ENCODE measurements at regions not wholly inside any gene's neighbourhood (a gene's known extent, or its start where the extent isn't known, plus 50 kb on each side); places are given as distances from the start of the nearest gene placed in this dataset.
"Not testable (repeated sequence)": the region's sequence is repeated elsewhere in the genome, so short reads cannot be mapped to it uniquely, and the experiment has no call there.

GRCh38 chr18:34320267-34320666 is 95.6 kb upstream of the NOL4 start:
- Histone ChIP-seq H3K36me3 (ENCODE audit: control insufficient read depth, insufficient read depth, low read length, severe bottlenecking) (no peaks in the 10 kb centered on the region), H3K4me3 (ENCODE audit: low read length) (no peak overlapping the region), H3K27me3 (replicated peaks; ENCODE audit: control insufficient read depth, insufficient read depth, low read length) (no peaks in the 10 kb centered on the region), H3K9ac (ENCODE audit: low read length) (no peak overlapping the region), H3K4me1 (ENCODE audit: control insufficient read depth, insufficient read depth, low read length) (no peaks in the 10 kb centered on the region), H3K9me3 (ENCODE audit: control insufficient read depth, low read length) (no peaks in the 10 kb centered on the region)
- DNase-seq (ENCODE audit: low read depth), result no peak

GRCh38 chr18:34321066-34321465 is 96.4 kb upstream of the NOL4 start:
- no peaks in the 10 kb centered on the region for H3K4me1 ChIP-seq (ENCODE audit: control insufficient read depth, insufficient read depth, low read length)
- H3K9ac ChIP-seq (ENCODE audit: low read length), result no peak overlapping the region
- H3K4me3 ChIP-seq (ENCODE audit: low read length), result no peak overlapping the region
- no peak for DNase-seq (ENCODE audit: low read depth)
- no peaks in the 10 kb centered on the region for H3K27me3 ChIP-seq (replicated peaks; ENCODE audit: control insufficient read depth, insufficient read depth, low read length)
- H3K9me3 ChIP-seq (ENCODE audit: control insufficient read depth, low read length), result no peaks in the 10 kb centered on the region
- no peaks in the 10 kb centered on the region for H3K36me3 ChIP-seq (ENCODE audit: control insufficient read depth, insufficient read depth, low read length, severe bottlenecking)

GRCh38 chr18:34322365-34323289 is 97.9 kb upstream of the NOL4 start:
- peak; percentile 87 for DNase-seq (ENCODE audit: low read depth)
- Histone ChIP-seq H3K4me1 (ENCODE audit: control insufficient read depth, insufficient read depth, low read length) (no peaks in the 10 kb centered on the region), H3K27me3 (replicated peaks; ENCODE audit: control insufficient read depth, insufficient read depth, low read length) (no peaks in the 10 kb centered on the region), H3K9me3 (ENCODE audit: control insufficient read depth, low read length) (peaks cover 2% of the 10 kb centered on the region), H3K36me3 (ENCODE audit: control insufficient read depth, insufficient read depth, low read length, severe bottlenecking) (no peaks in the 10 kb centered on the region), H3K4me3 (ENCODE audit: low read length) (no peak overlapping the region), H3K9ac (ENCODE audit: low read length) (no peak overlapping the region)

- no peaks in the 10 kb centered on the region for H3K36me3 ChIP-seq (ENCODE audit: control insufficient read depth, insufficient read depth, low read length, severe bottlenecking)
- H3K4me3 ChIP-seq (ENCODE audit: low read length), result no peak overlapping the region
- H3K4me1 ChIP-seq (ENCODE audit: control insufficient read depth, insufficient read depth, low read length), result no peaks in the 10 kb centered on the region
- peaks cover 2% of the 10 kb centered on the region for H3K9me3 ChIP-seq (ENCODE audit: control insufficient read depth, low read length)
- DNase-seq (ENCODE audit: low read depth), result no peak
- H3K9ac ChIP-seq (ENCODE audit: low read length), result no peak overlapping the region
- no peaks in the 10 kb centered on the region for H3K27me3 ChIP-seq (replicated peaks; ENCODE audit: control insufficient read depth, insufficient read depth, low read length)
Measured at GRCh38 chr18:34329840-34330239, 105.1 kb upstream of the NOL4 start.

- DNase-seq (ENCODE audit: low read depth), result no peak
Measured at GRCh38 chr18:34330308-34330707, 105.6 kb upstream of the NOL4 start.

GRCh38 chr18:34330907-34331306 is 106.2 kb upstream of the NOL4 start:
- H3K4me3 ChIP-seq (ENCODE audit: low read length); DNase-seq (ENCODE audit: low read depth); H3K9ac ChIP-seq (ENCODE audit: low read length); H3K27me3 ChIP-seq (replicated peaks; ENCODE audit: control insufficient read depth, insufficient read depth, low read length); H3K36me3 ChIP-seq (ENCODE audit: control insufficient read depth, insufficient read depth, low read length, severe bottlenecking); H3K9me3 ChIP-seq (ENCODE audit: control insufficient read depth, low read length); H3K4me1 ChIP-seq (ENCODE audit: control insufficient read depth, insufficient read depth, low read length): not testable (repeated sequence)

More at GRCh38 chr18:34330308-34330707, 105.6 kb upstream of the NOL4 start:
- Histone ChIP-seq H3K9ac (ENCODE audit: low read length) (no peak overlapping the region), H3K27me3 (replicated peaks; ENCODE audit: control insufficient read depth, insufficient read depth, low read length) (no peaks in the 10 kb centered on the region), H3K4me1 (ENCODE audit: control insufficient read depth, insufficient read depth, low read length) (no peaks in the 10 kb centered on the region), H3K4me3 (ENCODE audit: low read length) (no peak overlapping the region), H3K36me3 (ENCODE audit: control insufficient read depth, insufficient read depth, low read length, severe bottlenecking) (no peaks in the 10 kb centered on the region), H3K9me3 (ENCODE audit: control insufficient read depth, low read length) (peaks cover 2% of the 10 kb centered on the region)

- H3K4me1 ChIP-seq (ENCODE audit: control insufficient read depth, insufficient read depth, low read length); DNase-seq (ENCODE audit: low read depth); H3K9ac ChIP-seq (ENCODE audit: low read length); H3K27me3 ChIP-seq (replicated peaks; ENCODE audit: control insufficient read depth, insufficient read depth, low read length); H3K4me3 ChIP-seq (ENCODE audit: low read length); H3K9me3 ChIP-seq (ENCODE audit: control insufficient read depth, low read length); H3K36me3 ChIP-seq (ENCODE audit: control insufficient read depth, insufficient read depth, low read length, severe bottlenecking): not testable (repeated sequence)
Measured at GRCh38 chr18:34331343-34331742, 106.6 kb upstream of the NOL4 start.

- no peaks in the 10 kb centered on the region for H3K36me3 ChIP-seq (ENCODE audit: control insufficient read depth, insufficient read depth, low read length, severe bottlenecking)
- peaks cover 6% of the 10 kb centered on the region for H3K4me1 ChIP-seq (ENCODE audit: control insufficient read depth, insufficient read depth, low read length)
- no peak for DNase-seq (ENCODE audit: low read depth)
- H3K9ac ChIP-seq (ENCODE audit: low read length), result no peak overlapping the region
- no peaks in the 10 kb centered on the region for H3K27me3 ChIP-seq (replicated peaks; ENCODE audit: control insufficient read depth, insufficient read depth, low read length)
- H3K4me3 ChIP-seq (ENCODE audit: low read length), result no peak overlapping the region
- H3K9me3 ChIP-seq (ENCODE audit: control insufficient read depth, low read length), result no peaks in the 10 kb centered on the region
Measured at GRCh38 chr18:34339155-34339554, 114.4 kb upstream of the NOL4 start.

- Histone ChIP-seq H3K36me3 (ENCODE audit: control insufficient read depth, insufficient read depth, low read length, severe bottlenecking) (no peaks in the 10 kb centered on the region), H3K9ac (ENCODE audit: low read length) (no peak overlapping the region), H3K9me3 (ENCODE audit: control insufficient read depth, low read length) (no peaks in the 10 kb centered on the region), H3K27me3 (replicated peaks; ENCODE audit: control insufficient read depth, insufficient read depth, low read length) (no peaks in the 10 kb centered on the region), H3K4me1 (ENCODE audit: control insufficient read depth, insufficient read depth, low read length) (peaks cover 16% of the 10 kb centered on the region), H3K4me3 (ENCODE audit: low read length) (no peak overlapping the region)
- peak; percentile 12 for DNase-seq (ENCODE audit: low read depth)
Measured at GRCh38 chr18:34342960-34343359, 118.2 kb upstream of the NOL4 start.

GRCh38 chr18:34345738-34346137 is 121.0 kb upstream of the NOL4 start:
- H3K9ac ChIP-seq (ENCODE audit: low read length), result no peak overlapping the region
- H3K4me3 ChIP-seq (ENCODE audit: low read length), result no peak overlapping the region
- no peaks in the 10 kb centered on the region for H3K9me3 ChIP-seq (ENCODE audit: control insufficient read depth, low read length)
- H3K27me3 ChIP-seq (replicated peaks; ENCODE audit: control insufficient read depth, insufficient read depth, low read length), result no peaks in the 10 kb centered on the region
- no peaks in the 10 kb centered on the region for H3K36me3 ChIP-seq (ENCODE audit: control insufficient read depth, insufficient read depth, low read length, severe bottlenecking)
- no peak for DNase-seq (ENCODE audit: low read depth)
- peaks cover 16% of the 10 kb centered on the region for H3K4me1 ChIP-seq (ENCODE audit: control insufficient read depth, insufficient read depth, low read length)

- peaks cover 10% of the 10 kb centered on the region for H3K4me1 ChIP-seq (ENCODE audit: control insufficient read depth, insufficient read depth, low read length)
- no peaks in the 10 kb centered on the region for H3K27me3 ChIP-seq (replicated peaks; ENCODE audit: control insufficient read depth, insufficient read depth, low read length)
- no peak for DNase-seq (ENCODE audit: low read depth)
- H3K9me3 ChIP-seq (ENCODE audit: control insufficient read depth, low read length), result no peaks in the 10 kb centered on the region
- no peak overlapping the region for H3K9ac ChIP-seq (ENCODE audit: low read length)
- H3K4me3 ChIP-seq (ENCODE audit: low read length), result no peak overlapping the region
- H3K36me3 ChIP-seq (ENCODE audit: control insufficient read depth, insufficient read depth, low read length, severe bottlenecking), result no peaks in the 10 kb centered on the region
Measured at GRCh38 chr18:34350778-34351177, 126.1 kb upstream of the NOL4 start.

Data from adipocyte (in vitro differentiated cells).